Muscle of back (tissue), 3 donors: ENCODE measurements at regions not wholly inside any gene's neighbourhood (a gene's known extent, or its start where the extent isn't known, plus 50 kb on each side); places are given as distances from the start of the nearest gene placed in this dataset.
"Not testable (repeated sequence)": the region's sequence is repeated elsewhere in the genome, so short reads cannot be mapped to it uniquely, and the experiment has no call there.

Experiments used
- DNase-seq, 3 donors: peaks; one replicate each; pipeline versions ENCODE4 v3.0.0 to v3.0.0-alpha.2; 2013

DNA sequence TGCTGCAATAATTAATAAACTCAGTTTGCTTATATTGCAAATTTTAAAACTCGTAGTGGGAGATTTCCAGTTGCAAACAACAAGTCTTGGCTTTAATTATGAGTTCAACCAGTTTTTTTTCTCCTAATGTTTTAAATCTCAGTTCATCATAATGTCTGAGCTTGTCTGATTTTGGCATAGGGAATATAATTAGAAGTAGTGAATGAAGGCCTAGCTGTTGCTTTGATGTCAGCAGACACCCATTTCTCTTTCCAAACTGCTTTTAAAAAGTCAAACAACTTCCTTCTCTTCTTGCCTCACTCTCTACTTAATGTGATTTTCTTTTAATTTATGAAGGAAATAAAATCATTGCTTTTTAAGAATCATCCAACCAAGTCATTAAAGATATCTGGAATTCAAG lies 1462.1 kb downstream of the DPP10 start:
- DNase-seq: no peak

GRCh38 chr2:115908731-115909130 lies 1466.3 kb downstream of the DPP10 start:
- no peak for DNase-seq

DNA sequence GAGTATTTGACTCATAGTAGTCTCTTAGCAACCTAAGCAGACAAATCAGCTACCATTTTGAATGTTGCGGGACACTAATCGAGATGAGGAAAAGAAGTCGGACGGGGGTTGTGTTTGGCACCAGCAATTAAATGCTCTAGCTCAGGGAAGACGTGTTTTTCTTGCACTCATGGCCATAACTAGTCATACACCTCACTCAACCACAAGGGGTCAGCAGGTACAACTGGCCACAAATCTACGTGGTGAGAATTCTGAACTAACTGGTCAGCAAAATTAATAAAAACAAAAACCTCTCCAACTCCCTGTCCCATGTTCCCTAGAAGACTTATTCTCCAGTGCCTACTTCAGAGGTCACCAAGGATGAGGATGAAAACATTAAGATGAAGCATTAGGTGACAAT lies 1467.8 kb downstream of the DPP10 start:
- no peak for DNase-seq

- no peak for DNase-seq
Measured at GRCh38 chr2:115913921-115914320, 1471.5 kb downstream of the DPP10 start.

GRCh38 chr2:115921541-115921940 lies 1479.1 kb downstream of the DPP10 start:
- no peak for DNase-seq

GRCh38 chr2:115939902-115940301 lies 1497.5 kb downstream of the DPP10 start:
- no peak for DNase-seq

DNA sequence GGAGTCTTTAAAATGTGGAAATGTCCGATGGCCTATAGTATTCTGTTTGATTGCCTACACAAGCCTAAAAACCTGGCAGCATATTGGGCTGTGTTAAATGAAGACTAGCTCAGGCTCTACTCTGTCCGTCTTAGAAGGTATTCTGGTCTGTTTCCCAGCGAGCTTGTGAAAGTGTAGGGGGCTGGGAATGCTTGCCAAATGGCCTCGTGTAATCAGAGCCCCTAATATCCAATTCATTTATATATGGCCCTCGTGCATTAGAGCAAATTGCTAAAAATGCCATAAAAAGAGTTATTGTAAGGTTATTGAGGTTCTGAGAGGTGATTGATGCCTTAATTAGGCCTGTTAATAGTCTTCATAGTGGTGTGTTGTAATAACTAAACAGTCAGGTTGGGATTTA lies 1500.4 kb downstream of the DPP10 start:
- no peak for DNase-seq

GRCh38 chr2:115946341-115946740 lies 1503.9 kb downstream of the DPP10 start:
- DNase-seq: no peak

GRCh38 chr2:115946891-115947290 lies 1504.5 kb downstream of the DPP10 start:
- DNase-seq: no peak

DNA sequence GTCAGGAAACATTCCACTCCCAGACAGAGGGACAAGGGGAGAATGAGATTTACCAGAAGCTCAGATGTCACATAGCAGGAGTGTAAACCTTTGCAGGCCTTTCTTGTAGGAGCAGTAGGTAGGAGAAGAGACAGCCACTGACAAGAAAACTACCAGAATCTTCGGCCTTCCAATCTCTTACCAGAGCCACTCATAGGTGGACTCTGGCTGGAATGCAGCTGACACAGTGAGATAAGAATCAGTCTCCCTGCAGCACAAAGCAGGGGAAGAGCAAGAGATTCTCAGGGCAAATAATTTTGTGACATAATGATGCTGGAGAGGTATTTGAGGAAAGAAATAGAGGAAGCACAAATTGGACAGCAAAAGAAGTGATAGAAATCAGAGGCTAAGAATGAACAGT lies 1534.5 kb downstream of the DPP10 start:
- DNase-seq: no peak

GRCh38 chr2:115999039-115999438 lies 1556.6 kb downstream of the DPP10 start:
- no peak for DNase-seq

- no peak for DNase-seq
Measured at GRCh38 chr2:116023026-116023425, 1580.6 kb downstream of the DPP10 start.

GRCh38 chr2:116038758-116039157 lies 1596.3 kb downstream of the DPP10 start:
- DNase-seq: not testable (repeated sequence)

DNA sequence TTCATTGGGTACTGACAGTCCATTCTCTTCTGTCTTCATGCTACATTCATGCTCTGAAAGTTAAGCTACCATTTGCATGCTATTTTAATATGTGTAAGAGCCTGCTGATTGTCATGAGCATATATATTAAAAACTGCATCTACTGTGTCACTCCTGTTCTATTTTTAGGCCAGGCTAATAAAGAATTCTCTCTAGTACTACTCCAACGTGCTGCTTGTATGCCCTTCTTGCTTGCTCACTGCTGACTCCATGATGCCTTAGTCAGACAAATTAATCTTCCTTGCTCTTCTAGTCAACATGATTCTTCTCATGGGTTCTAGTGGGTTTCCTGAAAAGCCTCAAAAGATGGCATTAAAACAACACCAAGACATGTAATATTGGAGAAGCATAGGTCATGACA lies 1600.1 kb downstream of the DPP10 start:
- DNase-seq: no peak

GRCh38 chr2:116057538-116057937 lies 1615.1 kb downstream of the DPP10 start:
- no peak for DNase-seq

DNA sequence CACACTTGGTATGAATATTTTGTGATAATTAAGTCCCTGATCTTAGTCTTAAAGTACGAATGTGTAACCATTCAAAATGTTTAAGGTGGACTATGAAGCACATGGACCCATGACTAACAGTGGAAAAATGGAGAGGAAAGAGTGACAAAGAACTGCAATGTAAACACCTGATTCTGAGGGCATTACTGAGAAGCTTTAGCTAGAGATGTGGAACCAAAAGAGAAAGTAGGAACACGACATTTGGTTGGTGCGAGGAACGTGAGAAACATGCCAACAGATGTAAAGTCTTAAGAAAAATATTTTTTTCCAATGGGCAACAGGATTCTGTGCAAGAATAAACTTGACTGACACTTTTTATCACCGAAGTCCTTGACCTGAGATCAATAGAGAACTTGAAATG lies 1618.6 kb downstream of the DPP10 start:
- no peak for DNase-seq

DNA sequence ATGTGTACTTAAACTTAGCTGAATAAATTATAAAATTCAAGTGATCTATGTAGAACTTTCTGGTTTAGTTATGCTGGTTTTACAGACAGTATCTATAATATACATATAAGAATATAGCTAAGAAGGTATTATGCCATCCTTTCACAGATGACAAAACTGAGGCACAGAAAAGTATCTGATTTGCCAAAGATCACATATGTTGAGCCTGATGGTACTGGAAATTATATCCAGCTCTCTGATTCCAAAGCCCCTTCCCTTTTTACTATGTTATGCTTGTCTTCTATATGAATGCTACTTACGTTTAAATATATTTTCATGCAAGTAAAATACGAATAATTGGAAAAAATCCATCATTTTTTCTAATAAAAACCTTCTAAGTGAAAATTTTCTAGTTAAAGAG lies 1631.3 kb downstream of the DPP10 start:
- DNase-seq: no peak

GRCh38 chr2:116074161-116074560 lies 1631.7 kb downstream of the DPP10 start:
- no peak for DNase-seq

GRCh38 chr2:116088236-116088635 lies 1645.8 kb downstream of the DPP10 start:
- DNase-seq: no peak

- no peak for DNase-seq
Measured at GRCh38 chr2:116094196-116094595, 1651.8 kb downstream of the DPP10 start.

DNA sequence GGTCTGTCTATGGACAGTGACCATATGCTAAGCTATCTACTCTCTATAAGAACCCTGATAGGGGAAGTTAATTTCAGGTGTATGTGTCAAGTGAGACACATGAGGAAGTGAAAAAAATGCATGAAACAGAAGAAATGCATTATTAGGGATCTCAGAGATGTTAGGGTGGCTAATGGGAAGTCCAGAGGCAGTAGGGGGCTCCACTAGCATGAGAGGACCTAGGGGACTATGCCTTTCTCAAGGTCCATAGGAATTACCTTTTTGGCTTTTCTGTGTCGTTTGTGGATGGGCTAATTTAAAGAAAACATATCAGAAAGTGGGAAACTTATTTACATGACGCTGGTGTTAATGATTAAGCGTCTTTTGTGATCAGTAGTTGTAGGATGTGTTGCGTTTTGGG lies 1653.2 kb downstream of the DPP10 start:
- DNase-seq: no peak

- DNase-seq: no peak
Measured at GRCh38 chr2:116098049-116098448, 1655.6 kb downstream of the DPP10 start.

GRCh38 chr2:116109471-116109870 lies 1667.0 kb downstream of the DPP10 start:
- DNase-seq: no peak

DNA sequence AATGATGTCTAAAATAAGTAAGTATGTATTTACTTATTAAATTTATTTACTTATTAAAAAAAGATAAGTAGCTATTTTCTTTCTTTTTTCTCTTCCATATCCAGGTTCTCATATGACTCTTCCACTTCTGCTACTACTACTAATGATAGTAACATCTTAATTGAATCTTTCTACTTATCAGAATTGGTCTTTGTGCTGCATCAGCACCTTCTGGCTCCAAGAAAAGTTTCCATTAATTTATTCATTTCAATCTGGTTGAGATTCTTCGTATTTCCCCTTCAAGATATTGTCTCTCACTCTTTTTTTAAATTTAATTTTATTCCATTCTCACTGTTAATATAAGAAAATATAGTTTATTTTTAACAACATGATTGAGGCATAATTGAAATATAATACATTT lies 1675.4 kb downstream of the DPP10 start:
- no peak for DNase-seq

- DNase-seq: no peak
Measured at GRCh38 chr2:116132833-116133232, 1681.7 kb upstream of the DDX18 start.
